K562 (cell line): ENCODE measurements at regions not wholly inside any gene's neighbourhood (a gene's known extent, or its start where the extent isn't known, plus 50 kb on each side); places are given as distances from the start of the nearest gene placed in this dataset.

ENCODE experiments used
- CTCF ChIP-seq, 3 experiments: IDR thresholded peaks in 2 of 3; conservative IDR thresholded peaks in 1 of 3; 2 replicates each; pipeline ENCODE4 v1.5.1; 2011 to 2012; ENCODE audit warnings: low read length in 3 of 3, mild to moderate bottlenecking in 3 of 3, control low read depth in 2 of 3, improper control_type of control experiment in 1 of 3, inconsistent platforms in 1 of 3, low read depth in 1 of 3, mixed read lengths in 1 of 3, moderate library complexity in 1 of 3; ENCODE audit not compliant: insufficient read depth in 2 of 3
- EZH2 ChIP-seq: IDR thresholded peaks from 2 replicates; pipeline ENCODE4 v1.6.1; 2012; ENCODE audit warnings: low read depth, mild to moderate bottlenecking, inconsistent platforms, low read length, borderline replicate concordance
- FOXK1 ChIP-seq: sonication (generic); formaldehyde crosslinking; IDR thresholded peaks from 2 replicates; pipeline ENCODE4 v1.8.0; 2022; ENCODE audit warnings: missing genetic modification reagents, mild to moderate bottlenecking, borderline replicate concordance
- FOXK2 ChIP-seq, 2 experiments: fragments of 450-650 bp; IDR thresholded peaks in 1 of 2; conservative IDR thresholded peaks in 1 of 2; 2 replicates each; pipeline ENCODE4 v1.6.1; 2016; ENCODE audit warnings: low read depth in 2 of 2, mild to moderate bottlenecking in 1 of 2
- HDAC1 ChIP-seq, 2 experiments: fragments of 450-650 bp; IDR thresholded peaks; 2 replicates each; pipeline ENCODE4 v1.6.1; 2016 to 2017; ENCODE audit warnings: inconsistent platforms in 1 of 2, mild to moderate bottlenecking in 1 of 2, moderate library complexity in 1 of 2
- HMGXB4 ChIP-seq: sonication (generic); formaldehyde crosslinking; IDR thresholded peaks from 2 replicates; pipeline ENCODE4 v1.8.1; 2023; ENCODE audit warnings: mild to moderate bottlenecking, missing genetic modification reagents
- NONO ChIP-seq, 2 experiments: fragments of 200-400 bp in 1 of 2; fragments of 450-650 bp in 1 of 2; formaldehyde crosslinking in 1 of 2; IDR thresholded peaks; 2 replicates each; pipeline ENCODE4 v1.6.1; 2017; ENCODE audit warnings: low read depth in 2 of 2, mild to moderate bottlenecking in 2 of 2, moderate library complexity in 2 of 2, low read length in 1 of 2
- SP1 ChIP-seq: sonication (generic); formaldehyde crosslinking; IDR thresholded peaks from 2 replicates; pipeline ENCODE4 v1.8.1; 2022; ENCODE audit warnings: mild to moderate bottlenecking, missing genetic modification reagents
- TAF15 ChIP-seq: fragments of 200-400 bp; formaldehyde crosslinking; IDR thresholded peaks from 2 replicates; pipeline ENCODE4 v1.6.1; 2017; ENCODE audit warnings: mild to moderate bottlenecking, low read depth, low read length, moderate library complexity
- ZNF175 ChIP-seq: fragments of 200-800 bp; sonication (Bioruptor generic); IDR thresholded peaks from 2 replicates; pipeline ENCODE4 v1.6.1; 2016; ENCODE audit warnings: low read depth, mild to moderate bottlenecking, missing genetic modification characterization, missing compliant biosample characterization

GRCh38 chr2:16302431-16303272 lies 362.3 kb downstream of the MYCN start:
- TF ChIP-seq HDAC1 (IDR thresholded peaks at IDR 0.05), result no peak
- TF ChIP-seq ZNF175 (CRISPR knock-in tag), result no peak
- no peak for TF ChIP-seq NONO (IDR thresholded peaks at IDR 0.05; ENCODE audit: low read depth in 2 of 2, low read length in 1 of 2)
- TF ChIP-seq EZH2, result no peak
- no peak for TF ChIP-seq HMGXB4 (CRISPR knock-in tag)
- no peak for TF ChIP-seq TAF15
- no peak for TF ChIP-seq FOXK1 (CRISPR knock-in tag)
- no peak for TF ChIP-seq FOXK2 (conservative IDR thresholded peaks at IDR 0.05 in 1 of 2, IDR thresholded peaks at IDR 0.05 in 1 of 2; ENCODE audit: low read depth in 2 of 2)
- no peak for TF ChIP-seq CTCF (IDR thresholded peaks at IDR 0.05 in 2 of 3, conservative IDR thresholded peaks at IDR 0.05 in 1 of 3; ENCODE audit: insufficient read depth in 2 of 3, low read depth in 1 of 3, low read length in 3 of 3)
- TF ChIP-seq SP1 (CRISPR knock-in tag), result no peak
